MG63 (cell line): ENCODE measurements at regions not wholly inside any gene's neighbourhood (a gene's known extent, or its start where the extent isn't known, plus 50 kb on each side); places are given as distances from the start of the nearest gene placed in this dataset.

ENCODE experiments used
- DNase-seq: peaks from one replicate; pipeline ENCODE4 v3.0.0-alpha.2; 2020
- H3K27me3 ChIP-seq: fragments of 250-450 bp; sonication (Bioruptor Pico); 2 replicates; pipeline ENCODE4 v1.5.1; 2020; ENCODE audit warnings: mild to moderate bottlenecking, moderate library complexity
- H3K36me3 ChIP-seq: fragments of 250-450 bp; sonication (Bioruptor Pico); 2 replicates; pipeline ENCODE4 v1.5.1; 2020; ENCODE audit warnings: mild to moderate bottlenecking, moderate library complexity
- H3K4me3 ChIP-seq: fragments of 250-450 bp; sonication (Bioruptor Pico); 2 replicates; pipeline ENCODE4 v1.5.1; 2020; ENCODE audit warnings: mild to moderate bottlenecking, moderate library complexity
- H3K9me3 ChIP-seq: fragments of 250-450 bp; sonication (Bioruptor Pico); 2 replicates; pipeline ENCODE4 v1.5.1; 2020; ENCODE audit warnings: mild to moderate bottlenecking, moderate library complexity

- no peaks in the 10 kb centered on the region for H3K27me3 ChIP-seq
- H3K9me3 ChIP-seq: no peaks in the 10 kb centered on the region
- no peaks in the 10 kb centered on the region for H3K36me3 ChIP-seq
- DNase-seq: no peak
- no peak overlapping the region for H3K4me3 ChIP-seq
Measured at GRCh38 chr11:95524314-95525036, 265.1 kb downstream of the FAM76B start.

GRCh38 chr11:95522874-95523273 lies 266.7 kb downstream of the FAM76B start:
- Histone ChIP-seq H3K4me3 (no peak overlapping the region), H3K36me3 (no peaks in the 10 kb centered on the region), H3K9me3 (no peaks in the 10 kb centered on the region), H3K27me3 (no peaks in the 10 kb centered on the region)
- peak; percentile 59 for DNase-seq

- Histone ChIP-seq H3K9me3 (no peaks in the 10 kb centered on the region), H3K36me3 (no peaks in the 10 kb centered on the region), H3K4me3 (no peak overlapping the region), H3K27me3 (no peaks in the 10 kb centered on the region)
- no peak for DNase-seq
Measured at GRCh38 chr11:95521862-95522261, 267.7 kb downstream of the FAM76B start.

GRCh38 chr11:95521133-95521542 lies 268.4 kb downstream of the FAM76B start:
- peak; percentile 78 for DNase-seq
- Histone ChIP-seq H3K4me3 (no peak overlapping the region), H3K27me3 (no peaks in the 10 kb centered on the region), H3K9me3 (no peaks in the 10 kb centered on the region), H3K36me3 (no peaks in the 10 kb centered on the region)

GRCh38 chr11:95520369-95521132 lies 269.0 kb downstream of the FAM76B start:
- Histone ChIP-seq H3K36me3 (no peaks in the 10 kb centered on the region), H3K4me3 (no peak overlapping the region), H3K9me3 (no peaks in the 10 kb centered on the region), H3K27me3 (no peaks in the 10 kb centered on the region)
- DNase-seq: no peak

- DNase-seq: no peak
- Histone ChIP-seq H3K4me3 (no peak overlapping the region), H3K36me3 (no peaks in the 10 kb centered on the region), H3K9me3 (no peaks in the 10 kb centered on the region), H3K27me3 (no peaks in the 10 kb centered on the region)
Measured at GRCh38 chr11:95519912-95520311, 269.7 kb downstream of the FAM76B start.

- H3K27me3 ChIP-seq: no peaks in the 10 kb centered on the region
- H3K4me3 ChIP-seq: no peak overlapping the region
- no peak for DNase-seq
Measured at GRCh38 chr11:95517453-95517852, 272.1 kb downstream of the FAM76B start.

GRCh38 chr11:95516786-95517185 lies 272.8 kb downstream of the FAM76B start:
- H3K9me3 ChIP-seq: no peaks in the 10 kb centered on the region
- no peak overlapping the region for H3K4me3 ChIP-seq
- no peaks in the 10 kb centered on the region for H3K27me3 ChIP-seq
- DNase-seq: no peak
- H3K36me3 ChIP-seq: no peaks in the 10 kb centered on the region

More at GRCh38 chr11:95517453-95517852, 272.1 kb downstream of the FAM76B start:
- Histone ChIP-seq H3K9me3 (no peaks in the 10 kb centered on the region), H3K36me3 (no peaks in the 10 kb centered on the region)

GRCh38 chr11:95516175-95516574 lies 273.4 kb downstream of the FAM76B start:
- no peaks in the 10 kb centered on the region for H3K27me3 ChIP-seq
- H3K9me3 ChIP-seq: no peaks in the 10 kb centered on the region

GRCh38 chr11:95515371-95515770 lies 274.2 kb downstream of the FAM76B start:
- no peaks in the 10 kb centered on the region for H3K27me3 ChIP-seq
- H3K4me3 ChIP-seq: no peak overlapping the region
- H3K36me3 ChIP-seq: no peaks in the 10 kb centered on the region
- H3K9me3 ChIP-seq: no peaks in the 10 kb centered on the region
- no peak for DNase-seq

More at GRCh38 chr11:95516175-95516574, 273.4 kb downstream of the FAM76B start:
- Histone ChIP-seq H3K36me3 (no peaks in the 10 kb centered on the region), H3K4me3 (no peak overlapping the region)
- DNase-seq: no peak

GRCh38 chr11:95514416-95515110 lies 275.0 kb downstream of the FAM76B start:
- no peak for DNase-seq
- Histone ChIP-seq H3K27me3 (no peaks in the 10 kb centered on the region), H3K36me3 (no peaks in the 10 kb centered on the region), H3K4me3 (no peak overlapping the region), H3K9me3 (no peaks in the 10 kb centered on the region)

GRCh38 chr11:95512682-95513081 lies 276.9 kb downstream of the FAM76B start:
- H3K9me3 ChIP-seq: no peaks in the 10 kb centered on the region
- DNase-seq: peak; percentile 88
- no peak overlapping the region for H3K4me3 ChIP-seq
- no peaks in the 10 kb centered on the region for H3K27me3 ChIP-seq
- H3K36me3 ChIP-seq: no peaks in the 10 kb centered on the region

- H3K27me3 ChIP-seq: no peaks in the 10 kb centered on the region
- DNase-seq: peak; percentile 83
Measured at GRCh38 chr11:95512177-95512576, 277.4 kb downstream of the FAM76B start.

GRCh38 chr11:95508219-95508890 lies 277.4 kb upstream of the SESN3 start:
- Histone ChIP-seq H3K4me3 (no peak overlapping the region), H3K9me3 (no peaks in the 10 kb centered on the region), H3K36me3 (no peaks in the 10 kb centered on the region), H3K27me3 (no peaks in the 10 kb centered on the region)
- DNase-seq: no peak

More at GRCh38 chr11:95512177-95512576, 277.4 kb downstream of the FAM76B start:
- Histone ChIP-seq H3K36me3 (no peaks in the 10 kb centered on the region), H3K4me3 (no peak overlapping the region), H3K9me3 (no peaks in the 10 kb centered on the region)

GRCh38 chr11:95507794-95508193 lies 276.8 kb upstream of the SESN3 start:
- Histone ChIP-seq H3K27me3 (no peaks in the 10 kb centered on the region), H3K4me3 (no peak overlapping the region), H3K9me3 (no peaks in the 10 kb centered on the region), H3K36me3 (no peaks in the 10 kb centered on the region)
- DNase-seq: no peak

- Histone ChIP-seq H3K27me3 (no peaks in the 10 kb centered on the region), H3K4me3 (no peak overlapping the region), H3K9me3 (no peaks in the 10 kb centered on the region), H3K36me3 (no peaks in the 10 kb centered on the region)
- DNase-seq: no peak
Measured at GRCh38 chr11:95506777-95507176, 275.8 kb upstream of the SESN3 start.

GRCh38 chr11:95505927-95506426 lies 275.0 kb upstream of the SESN3 start:
- DNase-seq: no peak
- Histone ChIP-seq H3K36me3 (no peaks in the 10 kb centered on the region), H3K27me3 (no peaks in the 10 kb centered on the region), H3K9me3 (no peaks in the 10 kb centered on the region), H3K4me3 (no peak overlapping the region)
